ENCODE measurements at regions not wholly inside any gene's neighbourhood (a gene's known extent, or its start where the extent isn't known, plus 50 kb on each side); places are given as distances from the start of the nearest gene placed in this dataset.

DNA sequence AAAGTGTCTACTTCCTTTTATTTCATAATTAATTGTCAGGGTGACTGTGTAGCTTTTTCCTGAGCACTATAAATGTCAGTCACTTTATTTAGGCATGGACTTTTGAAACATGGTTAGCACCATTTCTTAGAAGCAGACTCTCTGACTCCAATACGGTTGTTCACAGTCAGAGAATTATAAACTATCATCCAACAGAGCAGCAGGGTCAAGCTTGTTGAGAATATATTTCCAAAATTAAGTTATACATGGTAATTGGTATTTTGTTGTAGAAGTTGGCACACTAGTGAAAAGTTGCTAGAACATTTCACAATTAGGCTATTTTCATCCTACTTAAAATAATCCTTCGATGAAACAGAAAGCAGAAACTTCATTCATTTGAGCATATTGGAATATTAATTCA lies 1155.5 kb upstream of the IGFBP7 start:
- no peak overlapping the region for H3K4me3 ChIP-seq (ENCODE audit: low read depth in 2 of 2, low read length in 1 of 2)
- H4K20me1 ChIP-seq (ENCODE audit: insufficient read depth) = no peaks in the 10 kb centered on the region
- ChIA-PET CTCF (no interaction called here), POLR2A (no interaction called here)
- no peaks in the 10 kb centered on the region for H3K27me3 ChIP-seq (ENCODE audit: insufficient read depth)
- TF ChIP-seq, protein P1, sequence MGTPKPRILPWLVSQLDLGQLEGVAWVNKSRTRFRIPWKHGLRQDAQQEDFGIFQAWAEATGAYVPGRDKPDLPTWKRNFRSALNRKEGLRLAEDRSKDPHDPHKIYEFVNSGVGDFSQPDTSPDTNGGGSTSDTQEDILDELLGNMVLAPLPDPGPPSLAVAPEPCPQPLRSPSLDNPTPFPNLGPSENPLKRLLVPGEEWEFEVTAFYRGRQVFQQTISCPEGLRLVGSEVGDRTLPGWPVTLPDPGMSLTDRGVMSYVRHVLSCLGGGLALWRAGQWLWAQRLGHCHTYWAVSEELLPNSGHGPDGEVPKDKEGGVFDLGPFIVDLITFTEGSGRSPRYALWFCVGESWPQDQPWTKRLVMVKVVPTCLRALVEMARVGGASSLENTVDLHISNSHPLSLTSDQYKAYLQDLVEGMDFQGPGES (IDR thresholded peaks at IDR 0.05; ENCODE audit: low read depth, low read length) = no peak
- TF ChIP-seq FOSL2 (IDR thresholded peaks at IDR 0.05; ENCODE audit: borderline replicate concordance, low read depth) (no peak), RCOR1 (IDR thresholded peaks at IDR 0.05; ENCODE audit: low read length) (no peak), YY1 (IDR thresholded peaks at IDR 0.05; ENCODE audit: low read depth) (no peak), GATA2 (CRISPR knock-in tag; IDR thresholded peaks at IDR 0.05) (no peak), SMC3 (IDR thresholded peaks at IDR 0.05; ENCODE audit: low read depth, low read length) (no peak), JUND (IDR thresholded peaks at IDR 0.05) (no peak), EP300 (IDR thresholded peaks at IDR 0.05; ENCODE audit: borderline replicate concordance in 1 of 2, low read depth in 1 of 2, low read length in 1 of 2) (no peak), TCF12 (IDR thresholded peaks at IDR 0.05) (no peak), RAD21 (IDR thresholded peaks at IDR 0.05; ENCODE audit: low read length) (no peak), CHD2 (IDR thresholded peaks at IDR 0.05; ENCODE audit: low read length, partially characterized antibody) (no peak), EZH2phosphoT487 (IDR thresholded peaks at IDR 0.05; ENCODE audit: borderline replicate concordance, low read depth) (no peak), FOXJ3 (CRISPR knock-in tag; IDR thresholded peaks at IDR 0.05) (no peak), RXRA (IDR thresholded peaks at IDR 0.05; ENCODE audit: borderline replicate concordance, low read depth) (no peak)
- TF ChIP-seq, protein P2, sequence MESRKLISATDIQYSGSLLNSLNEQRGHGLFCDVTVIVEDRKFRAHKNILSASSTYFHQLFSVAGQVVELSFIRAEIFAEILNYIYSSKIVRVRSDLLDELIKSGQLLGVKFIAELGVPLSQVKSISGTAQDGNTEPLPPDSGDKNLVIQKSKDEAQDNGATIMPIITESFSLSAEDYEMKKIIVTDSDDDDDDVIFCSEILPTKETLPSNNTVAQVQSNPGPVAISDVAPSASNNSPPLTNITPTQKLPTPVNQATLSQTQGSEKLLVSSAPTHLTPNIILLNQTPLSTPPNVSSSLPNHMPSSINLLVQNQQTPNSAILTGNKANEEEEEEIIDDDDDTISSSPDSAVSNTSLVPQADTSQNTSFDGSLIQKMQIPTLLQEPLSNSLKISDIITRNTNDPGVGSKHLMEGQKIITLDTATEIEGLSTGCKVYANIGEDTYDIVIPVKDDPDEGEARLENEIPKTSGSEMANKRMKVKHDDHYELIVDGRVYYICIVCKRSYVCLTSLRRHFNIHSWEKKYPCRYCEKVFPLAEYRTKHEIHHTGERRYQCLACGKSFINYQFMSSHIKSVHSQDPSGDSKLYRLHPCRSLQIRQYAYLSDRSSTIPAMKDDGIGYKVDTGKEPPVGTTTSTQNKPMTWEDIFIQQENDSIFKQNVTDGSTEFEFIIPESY (IDR thresholded peaks at IDR 0.05; ENCODE audit: borderline replicate concordance, low read depth) = no peak
- TF ChIP-seq, protein P3, sequence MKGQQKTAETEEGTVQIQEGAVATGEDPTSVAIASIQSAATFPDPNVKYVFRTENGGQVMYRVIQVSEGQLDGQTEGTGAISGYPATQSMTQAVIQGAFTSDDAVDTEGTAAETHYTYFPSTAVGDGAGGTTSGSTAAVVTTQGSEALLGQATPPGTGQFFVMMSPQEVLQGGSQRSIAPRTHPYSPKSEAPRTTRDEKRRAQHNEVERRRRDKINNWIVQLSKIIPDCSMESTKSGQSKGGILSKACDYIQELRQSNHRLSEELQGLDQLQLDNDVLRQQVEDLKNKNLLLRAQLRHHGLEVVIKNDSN (IDR thresholded peaks at IDR 0.05; ENCODE audit: borderline replicate concordance, low read depth) = no peak
- TF ChIP-seq, protein P4, sequence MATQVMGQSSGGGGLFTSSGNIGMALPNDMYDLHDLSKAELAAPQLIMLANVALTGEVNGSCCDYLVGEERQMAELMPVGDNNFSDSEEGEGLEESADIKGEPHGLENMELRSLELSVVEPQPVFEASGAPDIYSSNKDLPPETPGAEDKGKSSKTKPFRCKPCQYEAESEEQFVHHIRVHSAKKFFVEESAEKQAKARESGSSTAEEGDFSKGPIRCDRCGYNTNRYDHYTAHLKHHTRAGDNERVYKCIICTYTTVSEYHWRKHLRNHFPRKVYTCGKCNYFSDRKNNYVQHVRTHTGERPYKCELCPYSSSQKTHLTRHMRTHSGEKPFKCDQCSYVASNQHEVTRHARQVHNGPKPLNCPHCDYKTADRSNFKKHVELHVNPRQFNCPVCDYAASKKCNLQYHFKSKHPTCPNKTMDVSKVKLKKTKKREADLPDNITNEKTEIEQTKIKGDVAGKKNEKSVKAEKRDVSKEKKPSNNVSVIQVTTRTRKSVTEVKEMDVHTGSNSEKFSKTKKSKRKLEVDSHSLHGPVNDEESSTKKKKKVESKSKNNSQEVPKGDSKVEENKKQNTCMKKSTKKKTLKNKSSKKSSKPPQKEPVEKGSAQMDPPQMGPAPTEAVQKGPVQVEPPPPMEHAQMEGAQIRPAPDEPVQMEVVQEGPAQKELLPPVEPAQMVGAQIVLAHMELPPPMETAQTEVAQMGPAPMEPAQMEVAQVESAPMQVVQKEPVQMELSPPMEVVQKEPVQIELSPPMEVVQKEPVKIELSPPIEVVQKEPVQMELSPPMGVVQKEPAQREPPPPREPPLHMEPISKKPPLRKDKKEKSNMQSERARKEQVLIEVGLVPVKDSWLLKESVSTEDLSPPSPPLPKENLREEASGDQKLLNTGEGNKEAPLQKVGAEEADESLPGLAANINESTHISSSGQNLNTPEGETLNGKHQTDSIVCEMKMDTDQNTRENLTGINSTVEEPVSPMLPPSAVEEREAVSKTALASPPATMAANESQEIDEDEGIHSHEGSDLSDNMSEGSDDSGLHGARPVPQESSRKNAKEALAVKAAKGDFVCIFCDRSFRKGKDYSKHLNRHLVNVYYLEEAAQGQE (IDR thresholded peaks at IDR 0.05; ENCODE audit: low read depth, low read length) = no peak
- TF ChIP-seq, protein P5, sequence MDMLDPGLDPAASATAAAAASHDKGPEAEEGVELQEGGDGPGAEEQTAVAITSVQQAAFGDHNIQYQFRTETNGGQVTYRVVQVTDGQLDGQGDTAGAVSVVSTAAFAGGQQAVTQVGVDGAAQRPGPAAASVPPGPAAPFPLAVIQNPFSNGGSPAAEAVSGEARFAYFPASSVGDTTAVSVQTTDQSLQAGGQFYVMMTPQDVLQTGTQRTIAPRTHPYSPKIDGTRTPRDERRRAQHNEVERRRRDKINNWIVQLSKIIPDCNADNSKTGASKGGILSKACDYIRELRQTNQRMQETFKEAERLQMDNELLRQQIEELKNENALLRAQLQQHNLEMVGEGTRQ (IDR thresholded peaks at IDR 0.05; ENCODE audit: borderline replicate concordance, low read depth, low read length) = no peak
- TF ChIP-seq, protein P6, sequence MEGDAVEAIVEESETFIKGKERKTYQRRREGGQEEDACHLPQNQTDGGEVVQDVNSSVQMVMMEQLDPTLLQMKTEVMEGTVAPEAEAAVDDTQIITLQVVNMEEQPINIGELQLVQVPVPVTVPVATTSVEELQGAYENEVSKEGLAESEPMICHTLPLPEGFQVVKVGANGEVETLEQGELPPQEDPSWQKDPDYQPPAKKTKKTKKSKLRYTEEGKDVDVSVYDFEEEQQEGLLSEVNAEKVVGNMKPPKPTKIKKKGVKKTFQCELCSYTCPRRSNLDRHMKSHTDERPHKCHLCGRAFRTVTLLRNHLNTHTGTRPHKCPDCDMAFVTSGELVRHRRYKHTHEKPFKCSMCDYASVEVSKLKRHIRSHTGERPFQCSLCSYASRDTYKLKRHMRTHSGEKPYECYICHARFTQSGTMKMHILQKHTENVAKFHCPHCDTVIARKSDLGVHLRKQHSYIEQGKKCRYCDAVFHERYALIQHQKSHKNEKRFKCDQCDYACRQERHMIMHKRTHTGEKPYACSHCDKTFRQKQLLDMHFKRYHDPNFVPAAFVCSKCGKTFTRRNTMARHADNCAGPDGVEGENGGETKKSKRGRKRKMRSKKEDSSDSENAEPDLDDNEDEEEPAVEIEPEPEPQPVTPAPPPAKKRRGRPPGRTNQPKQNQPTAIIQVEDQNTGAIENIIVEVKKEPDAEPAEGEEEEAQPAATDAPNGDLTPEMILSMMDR (IDR thresholded peaks at IDR 0.05) = no peak
- no peaks in the 10 kb centered on the region for H3K36me3 ChIP-seq (replicated peaks in 1 of 2; ENCODE audit: control insufficient read depth in 1 of 2, insufficient read depth in 2 of 2, low read length in 1 of 2)
- H2AFZ ChIP-seq (ENCODE audit: low read depth) = no peak overlapping the region
- H3K4me1 ChIP-seq (ENCODE audit: control insufficient read depth in 1 of 2, insufficient read depth in 2 of 2, low read depth in 1 of 2, low read length in 1 of 2) = no peaks in the 10 kb centered on the region
- H3F3A ChIP-seq (replicated peaks; ENCODE audit: insufficient read depth) = no peaks in the 10 kb centered on the region
- no peak for DNase-seq
- no peaks in the 10 kb centered on the region; the same call in none of the 2 replicates for H3K9me3 ChIP-seq
- H3K9ac ChIP-seq = no peak overlapping the region
- WGBS (ENCODE audit: low lambda C conversion rate) = 16% methylated on average over 2 of the region's 2 CpGs
- H3K9me2 ChIP-seq = no peaks in the 10 kb centered on the region
- no peak overlapping the region for H3K27ac ChIP-seq (ENCODE audit: low read depth in 2 of 2, low read length in 1 of 2)
- H3K4me2 ChIP-seq = no peak overlapping the region
- no peaks in the 10 kb centered on the region for H3K79me2 ChIP-seq (ENCODE audit: insufficient read depth)

All from SK-N-SH (cell line).